ENCODE measurements at regions not wholly inside any gene's neighbourhood (a gene's known extent, or its start where the extent isn't known, plus 50 kb on each side); places are given as distances from the start of the nearest gene placed in this dataset.
"Not testable (repeated sequence)": the region's sequence is repeated elsewhere in the genome, so short reads cannot be mapped to it uniquely, and the experiment has no call there.

DNA sequence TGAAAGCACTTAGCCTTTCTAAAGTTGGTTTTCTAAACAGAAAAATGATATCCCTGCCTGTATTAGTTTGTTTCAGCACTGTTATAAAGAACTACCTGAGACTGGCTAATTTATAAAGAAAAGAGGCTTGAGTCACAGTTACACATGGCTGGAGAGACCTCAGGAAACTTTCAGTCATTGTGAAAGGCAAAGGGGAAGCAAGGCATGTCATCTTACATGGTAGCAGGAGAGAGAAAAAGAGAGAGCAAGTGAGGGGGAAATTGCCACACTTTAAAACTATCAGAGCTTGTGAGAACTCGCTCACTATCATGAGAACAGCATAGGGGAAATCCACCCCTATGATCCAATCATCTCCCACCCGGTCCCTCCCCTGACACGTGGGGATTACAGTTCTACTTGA lies 64.9 kb downstream of the FAM170A start:
- no peak for DNase-seq

DNA sequence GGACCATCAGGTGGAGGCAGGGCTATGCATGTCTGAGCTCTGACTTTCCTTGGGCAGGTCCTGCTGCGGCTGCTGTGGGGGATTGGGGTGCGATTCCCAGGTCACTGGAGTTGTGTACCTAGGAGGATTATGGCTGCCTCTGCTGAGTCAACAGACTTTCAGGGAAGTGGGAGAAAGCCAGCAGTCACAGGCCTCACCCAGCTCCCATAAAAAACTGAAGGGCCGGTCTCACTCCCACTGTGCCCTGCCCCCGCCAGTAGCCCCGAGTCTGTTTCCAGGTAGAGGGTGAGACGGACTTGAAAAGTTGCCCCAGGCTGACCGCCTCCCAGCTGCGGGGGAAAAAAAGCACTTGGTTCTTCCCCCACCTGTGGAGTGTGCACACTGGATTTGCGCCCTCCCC lies 76.7 kb downstream of the FAM170A start:
- no peak for DNase-seq

- no peak for DNase-seq
Measured at GRCh38 chr5:119708076-119708790, 78.9 kb downstream of the FAM170A start.

- no peak for DNase-seq
Measured at GRCh38 chr5:119721775-119722174, 92.4 kb downstream of the FAM170A start.

DNA sequence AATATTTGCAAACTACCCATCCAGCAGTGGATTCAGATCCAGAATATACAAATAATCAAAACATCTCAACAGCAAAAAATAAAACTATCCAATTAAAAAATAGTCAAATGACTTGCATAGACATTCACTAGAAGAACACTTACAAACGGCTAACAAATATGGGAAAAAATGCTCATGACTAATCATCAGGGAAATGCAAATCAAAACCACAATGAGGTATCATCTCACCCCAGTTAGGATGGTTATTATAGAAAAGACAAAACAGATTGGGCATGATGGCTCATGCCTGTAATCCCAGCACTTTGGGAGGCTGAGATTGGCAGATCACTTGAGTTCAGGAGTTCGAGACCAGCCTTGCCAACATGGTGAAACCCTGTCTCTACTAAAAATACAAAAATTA lies 95.9 kb downstream of the FAM170A start:
- DNase-seq, result not testable (repeated sequence)

- DNase-seq, result no peak
Measured at GRCh38 chr5:119726544-119726943, 97.2 kb downstream of the FAM170A start.

DNA sequence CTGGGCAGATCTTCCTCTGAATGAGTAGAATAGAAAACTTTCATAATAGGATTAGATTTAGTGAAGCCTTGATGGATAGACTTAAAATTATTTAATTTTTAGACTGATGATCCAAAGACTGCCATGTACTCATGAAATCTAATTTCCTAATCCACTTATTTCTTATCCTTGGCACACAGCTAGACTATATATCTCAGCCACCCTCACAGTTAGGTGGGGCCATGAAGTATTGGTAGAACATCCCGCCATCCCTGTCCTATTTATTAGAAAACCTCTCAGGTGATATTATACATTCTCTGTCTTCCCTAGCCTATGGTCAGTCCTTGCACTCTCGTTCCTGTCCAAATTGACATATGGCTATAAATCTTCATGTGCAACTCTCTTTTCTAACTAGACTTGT lies 110.9 kb downstream of the FAM170A start:
- DNase-seq, result no peak

DNA sequence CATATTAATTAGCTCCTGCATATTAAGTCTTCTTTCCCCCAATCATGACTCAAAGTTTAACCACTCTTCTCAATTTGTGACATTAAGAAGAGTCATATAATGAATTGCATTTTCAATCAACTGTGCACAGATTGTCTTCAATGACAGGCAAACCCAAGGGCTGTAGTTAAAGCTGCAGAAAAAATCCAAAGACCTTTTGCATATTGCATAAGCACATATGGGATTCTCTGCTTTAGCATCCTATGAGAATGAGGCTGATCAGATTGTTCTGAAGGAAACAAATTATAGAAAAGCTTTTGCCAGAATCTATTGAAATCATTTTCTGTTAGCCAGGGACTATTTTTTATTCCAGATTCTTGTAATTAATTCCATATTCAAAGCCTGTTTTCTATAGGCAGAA lies 112.3 kb downstream of the FAM170A start:
- DNase-seq, result no peak

DNA sequence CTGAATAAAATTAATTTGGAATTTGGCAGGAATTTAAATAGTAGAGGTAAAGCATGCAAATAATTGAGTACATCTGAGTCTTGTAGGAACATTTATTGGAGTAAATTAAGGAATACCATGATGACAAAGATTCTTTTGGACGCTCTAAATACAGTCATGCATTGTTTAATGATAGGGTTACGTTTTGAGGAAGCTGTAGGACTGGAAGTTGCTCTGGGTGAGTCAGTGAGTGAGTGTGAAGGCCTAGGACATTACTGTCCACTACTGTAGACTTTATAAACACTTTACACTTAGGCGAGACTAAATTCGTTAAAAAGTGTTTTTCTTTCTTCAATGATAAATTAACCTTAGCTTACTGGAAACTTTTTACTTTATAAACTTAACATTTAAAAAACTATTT lies 113.0 kb downstream of the FAM170A start:
- no peak for DNase-seq

GRCh38 chr5:119743927-119744326 lies 114.6 kb downstream of the FAM170A start:
- DNase-seq, result peak; percentile 35

GRCh38 chr5:119745976-119746375 lies 116.6 kb downstream of the FAM170A start:
- DNase-seq, result no peak

GRCh38 chr5:119746984-119747383 lies 117.6 kb downstream of the FAM170A start:
- no peak for DNase-seq

DNA sequence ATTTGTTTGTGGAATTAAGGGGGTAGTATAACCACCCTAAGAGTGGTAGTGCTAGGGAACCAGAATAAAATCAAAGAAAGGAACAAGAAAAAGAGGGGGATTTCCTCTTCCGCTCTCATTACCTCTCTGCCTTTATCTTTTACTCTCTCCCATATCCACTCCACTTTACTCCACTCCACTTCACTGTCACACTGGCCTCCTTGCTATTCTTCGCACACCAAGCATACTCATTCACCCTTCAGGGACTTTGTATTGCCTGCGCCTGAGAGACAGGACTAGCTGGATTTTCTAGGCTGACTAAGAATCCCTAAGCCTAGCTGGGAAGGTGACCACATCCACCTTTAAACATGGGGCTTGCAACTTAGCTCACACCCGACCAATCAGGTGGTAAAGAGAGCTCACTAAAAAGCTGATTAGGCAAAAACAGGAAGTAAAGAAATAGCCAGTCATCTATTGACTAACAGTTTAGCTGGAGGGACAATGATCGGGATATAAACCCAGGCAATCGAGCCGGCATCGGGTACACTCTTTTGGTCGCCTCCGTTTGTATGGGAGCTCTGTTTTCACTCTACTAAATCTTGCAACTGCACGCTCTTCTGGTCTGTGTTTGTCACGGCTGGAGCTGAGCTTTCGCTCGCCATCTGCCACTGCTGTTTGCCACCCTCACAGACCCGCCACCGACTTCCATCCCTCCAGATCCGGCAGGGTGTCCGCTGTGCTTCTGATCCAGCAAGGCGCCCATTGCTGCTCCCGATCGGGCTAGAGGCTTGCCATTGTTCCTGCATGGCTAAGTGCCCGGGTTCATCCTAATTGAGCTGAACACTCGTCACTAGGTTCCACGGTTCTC lies 121.8 kb downstream of the FAM170A start:
- DNase-seq, result no peak

- no peak for DNase-seq
Measured at GRCh38 chr5:119751734-119752094, 122.4 kb downstream of the FAM170A start.

DNA sequence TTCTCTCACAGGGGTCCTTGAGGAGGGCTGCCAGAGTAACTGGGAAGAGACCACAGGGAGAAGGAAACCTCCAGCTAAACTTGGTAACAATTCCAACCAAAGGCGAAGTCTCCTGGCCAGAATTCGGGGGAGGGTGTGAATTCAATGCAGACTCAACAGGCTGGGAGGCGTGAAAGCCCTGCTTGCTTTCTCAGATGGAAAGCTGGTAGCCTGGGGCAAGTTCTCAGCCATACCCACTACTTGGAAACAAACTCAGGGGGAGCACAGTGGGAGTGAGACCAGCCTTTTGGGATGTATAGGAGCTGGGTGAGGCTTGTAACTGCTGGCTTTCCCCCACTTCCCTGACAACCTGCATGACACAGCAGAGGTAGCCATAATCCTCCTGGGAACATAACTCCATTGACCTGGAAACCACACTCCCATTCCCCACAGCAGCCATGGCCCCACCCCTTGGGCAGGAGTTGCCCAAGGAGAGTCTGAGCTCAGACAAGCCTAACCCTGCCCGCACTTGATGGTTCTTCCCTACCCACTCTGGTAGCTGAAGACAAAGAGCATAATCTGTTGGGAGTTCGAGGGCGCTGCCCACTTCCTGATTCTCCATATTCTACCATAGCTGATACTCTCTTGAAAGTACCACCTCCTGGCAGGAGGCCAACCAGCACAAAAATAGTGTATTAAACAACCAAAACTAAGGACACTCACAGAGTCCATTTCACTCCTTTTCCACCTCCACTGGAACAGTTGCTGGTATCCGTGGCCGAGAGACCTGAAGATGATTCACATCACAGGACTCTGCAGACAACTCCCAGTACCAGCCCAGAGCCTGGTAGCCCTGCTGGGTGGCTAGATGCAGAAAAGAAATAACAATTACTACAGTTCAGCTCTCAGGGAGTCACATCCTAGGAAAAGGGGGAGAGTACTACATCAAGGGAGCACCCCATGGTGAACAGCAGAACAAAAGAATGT lies 123.8 kb downstream of the FAM170A start:
- DNase-seq, result no peak

GRCh38 chr5:119754825-119755224 lies 125.5 kb downstream of the FAM170A start:
- not testable (repeated sequence) for DNase-seq

DNA sequence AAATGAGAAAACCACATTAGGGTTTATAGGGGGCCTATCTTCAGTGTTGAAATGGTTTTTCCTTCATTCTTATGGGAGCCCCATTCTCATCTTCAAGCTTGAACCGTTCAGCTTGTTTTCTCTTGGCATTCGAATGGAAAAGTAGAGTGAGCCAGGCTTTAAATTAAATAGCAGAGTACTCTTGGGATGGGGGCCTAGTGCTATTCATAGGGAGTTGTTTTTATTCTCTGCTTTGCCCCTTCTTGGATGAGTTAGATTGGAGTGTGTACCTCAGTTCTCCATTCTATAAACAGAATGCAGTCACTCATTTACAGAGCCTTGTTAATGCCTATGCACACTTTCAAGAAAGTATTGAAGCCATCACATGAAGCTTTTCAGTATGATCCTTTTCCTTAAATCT lies 127.9 kb downstream of the FAM170A start:
- DNase-seq, result no peak

GRCh38 chr5:119769695-119770693 lies 140.6 kb downstream of the FAM170A start:
- not testable (repeated sequence) for DNase-seq

- not testable (repeated sequence) for DNase-seq
Measured at GRCh38 chr5:119780145-119780544, 150.8 kb downstream of the FAM170A start.

DNA sequence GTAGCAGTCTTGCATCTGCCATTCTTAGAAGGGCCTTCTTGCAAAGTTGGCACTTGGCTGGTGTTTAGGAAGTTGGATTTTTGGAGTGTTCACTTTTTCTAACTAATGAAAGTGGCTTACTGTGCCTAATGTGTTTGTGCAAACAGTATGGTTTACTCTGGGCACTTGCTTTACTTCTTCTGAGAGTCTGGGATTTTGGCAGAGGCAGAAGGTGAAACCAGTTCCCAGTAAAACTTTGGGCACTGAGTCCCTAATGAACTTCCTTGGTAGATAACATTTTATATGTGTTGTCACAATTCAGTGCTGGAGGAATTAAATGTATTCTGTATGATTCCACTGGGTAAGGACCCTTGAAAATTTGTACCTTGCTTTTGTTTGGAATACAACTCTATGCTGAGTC lies 155.7 kb downstream of the FAM170A start:
- DNase-seq, result no peak

DNA sequence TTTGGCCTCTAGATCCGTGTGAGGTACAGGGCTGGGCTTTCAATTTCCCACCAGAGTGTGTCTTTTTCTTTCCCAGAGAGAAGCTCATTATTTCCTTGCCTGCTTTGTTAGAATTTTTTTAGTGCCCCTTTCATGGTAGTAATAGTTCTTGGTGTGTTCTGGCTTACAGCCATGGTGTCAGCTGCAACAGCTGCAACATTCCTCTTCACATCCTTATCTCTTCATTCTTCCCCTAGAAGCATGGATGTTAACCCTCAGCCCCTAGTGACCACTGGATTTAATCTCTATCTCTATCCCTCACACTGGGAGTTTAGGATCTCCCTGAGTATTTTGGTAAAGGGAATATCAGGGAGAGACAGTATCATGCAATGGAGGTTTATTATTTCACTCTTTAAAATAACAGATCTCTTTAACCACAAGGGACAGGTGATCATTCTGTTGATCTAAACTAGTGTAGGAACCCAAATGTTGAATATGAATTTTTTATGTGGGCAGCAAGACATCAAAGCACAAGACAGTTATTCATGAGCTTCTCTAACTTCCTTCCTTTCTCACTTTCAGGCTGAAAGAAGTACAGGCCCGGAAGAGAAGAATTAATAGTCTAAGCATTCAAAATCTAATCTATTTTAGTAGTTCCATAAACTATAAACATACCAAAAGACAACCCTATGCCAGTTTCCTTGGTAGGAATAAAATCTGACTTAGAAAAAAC lies 160.2 kb downstream of the FAM170A start:
- DNase-seq, result no peak
